ENCODE measurements at regions not wholly inside any gene's neighbourhood (a gene's known extent, or its start where the extent isn't known, plus 50 kb on each side); places are given as distances from the start of the nearest gene placed in this dataset.

DNA sequence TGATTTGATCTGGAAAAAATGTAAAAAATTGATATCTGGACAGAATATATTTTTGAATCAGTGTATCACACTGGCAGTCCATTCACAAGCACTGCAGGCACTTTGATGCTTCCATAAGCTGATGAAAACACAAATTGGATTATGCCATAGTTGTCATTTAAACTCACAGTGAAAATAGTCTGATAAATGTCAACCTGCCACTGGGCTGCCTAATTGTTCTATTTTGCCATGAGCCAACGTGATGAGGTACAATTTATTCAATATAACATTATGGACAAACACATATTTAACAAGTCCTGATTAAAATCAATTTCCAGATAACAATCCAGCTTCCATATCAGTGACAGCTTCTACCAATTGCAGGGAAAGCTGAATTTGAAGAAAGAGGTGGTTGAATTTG is 1244.9 kb downstream of the EFNB2 start:
- H3K4me3 ChIP-seq (ENCODE audit: low read depth, low read length): no peak overlapping the region
- DNase-seq (ENCODE audit: low read depth): no peak
- TF ChIP-seq, protein P1, sequence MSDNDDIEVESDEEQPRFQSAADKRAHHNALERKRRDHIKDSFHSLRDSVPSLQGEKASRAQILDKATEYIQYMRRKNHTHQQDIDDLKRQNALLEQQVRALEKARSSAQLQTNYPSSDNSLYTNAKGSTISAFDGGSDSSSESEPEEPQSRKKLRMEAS (IDR thresholded peaks at IDR 0.05; ENCODE audit: low read depth, low read length): no peak
- no peak for TF ChIP-seq POLR2A (IDR thresholded peaks at IDR 0.05; ENCODE audit: extremely low read depth, insufficient read length)
- TF ChIP-seq MYC (IDR thresholded peaks at IDR 0.05; ENCODE audit: low read depth, low read length): no peak
- TF ChIP-seq, protein P2, sequence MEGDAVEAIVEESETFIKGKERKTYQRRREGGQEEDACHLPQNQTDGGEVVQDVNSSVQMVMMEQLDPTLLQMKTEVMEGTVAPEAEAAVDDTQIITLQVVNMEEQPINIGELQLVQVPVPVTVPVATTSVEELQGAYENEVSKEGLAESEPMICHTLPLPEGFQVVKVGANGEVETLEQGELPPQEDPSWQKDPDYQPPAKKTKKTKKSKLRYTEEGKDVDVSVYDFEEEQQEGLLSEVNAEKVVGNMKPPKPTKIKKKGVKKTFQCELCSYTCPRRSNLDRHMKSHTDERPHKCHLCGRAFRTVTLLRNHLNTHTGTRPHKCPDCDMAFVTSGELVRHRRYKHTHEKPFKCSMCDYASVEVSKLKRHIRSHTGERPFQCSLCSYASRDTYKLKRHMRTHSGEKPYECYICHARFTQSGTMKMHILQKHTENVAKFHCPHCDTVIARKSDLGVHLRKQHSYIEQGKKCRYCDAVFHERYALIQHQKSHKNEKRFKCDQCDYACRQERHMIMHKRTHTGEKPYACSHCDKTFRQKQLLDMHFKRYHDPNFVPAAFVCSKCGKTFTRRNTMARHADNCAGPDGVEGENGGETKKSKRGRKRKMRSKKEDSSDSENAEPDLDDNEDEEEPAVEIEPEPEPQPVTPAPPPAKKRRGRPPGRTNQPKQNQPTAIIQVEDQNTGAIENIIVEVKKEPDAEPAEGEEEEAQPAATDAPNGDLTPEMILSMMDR (IDR thresholded peaks at IDR 0.05; ENCODE audit: low read depth, low read length): no peak

DNA sequence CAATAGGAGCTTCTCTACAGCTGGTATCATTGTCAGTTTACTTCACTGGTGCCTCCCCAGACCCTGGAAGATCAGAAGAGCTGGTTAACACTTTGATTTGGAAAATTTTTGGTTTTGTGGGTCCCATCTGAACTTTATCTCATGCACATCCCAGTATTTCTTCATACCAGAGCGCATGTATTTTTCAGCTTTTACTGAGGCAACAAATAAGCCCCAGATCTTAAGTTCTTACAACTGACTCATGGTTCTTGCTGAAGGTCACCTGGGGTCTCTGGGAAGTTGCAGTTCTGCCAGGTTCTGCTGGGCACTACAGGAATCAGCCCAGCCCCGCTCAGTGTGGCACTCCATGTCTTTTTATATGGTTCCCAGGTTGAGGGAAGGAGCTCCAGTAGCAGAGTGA is 1249.9 kb downstream of the EFNB2 start:
- no peak for DNase-seq (ENCODE audit: low read depth)
- TF ChIP-seq MYC (IDR thresholded peaks at IDR 0.05; ENCODE audit: low read depth, low read length) (no peak), POLR2A (IDR thresholded peaks at IDR 0.05; ENCODE audit: extremely low read depth, insufficient read length) (no peak)
- TF ChIP-seq, protein P2 (IDR thresholded peaks at IDR 0.05; ENCODE audit: low read depth, low read length): no peak
- TF ChIP-seq, protein P1 (IDR thresholded peaks at IDR 0.05; ENCODE audit: low read depth, low read length): no peak
- H3K4me3 ChIP-seq (ENCODE audit: low read depth, low read length): no peak overlapping the region

DNA sequence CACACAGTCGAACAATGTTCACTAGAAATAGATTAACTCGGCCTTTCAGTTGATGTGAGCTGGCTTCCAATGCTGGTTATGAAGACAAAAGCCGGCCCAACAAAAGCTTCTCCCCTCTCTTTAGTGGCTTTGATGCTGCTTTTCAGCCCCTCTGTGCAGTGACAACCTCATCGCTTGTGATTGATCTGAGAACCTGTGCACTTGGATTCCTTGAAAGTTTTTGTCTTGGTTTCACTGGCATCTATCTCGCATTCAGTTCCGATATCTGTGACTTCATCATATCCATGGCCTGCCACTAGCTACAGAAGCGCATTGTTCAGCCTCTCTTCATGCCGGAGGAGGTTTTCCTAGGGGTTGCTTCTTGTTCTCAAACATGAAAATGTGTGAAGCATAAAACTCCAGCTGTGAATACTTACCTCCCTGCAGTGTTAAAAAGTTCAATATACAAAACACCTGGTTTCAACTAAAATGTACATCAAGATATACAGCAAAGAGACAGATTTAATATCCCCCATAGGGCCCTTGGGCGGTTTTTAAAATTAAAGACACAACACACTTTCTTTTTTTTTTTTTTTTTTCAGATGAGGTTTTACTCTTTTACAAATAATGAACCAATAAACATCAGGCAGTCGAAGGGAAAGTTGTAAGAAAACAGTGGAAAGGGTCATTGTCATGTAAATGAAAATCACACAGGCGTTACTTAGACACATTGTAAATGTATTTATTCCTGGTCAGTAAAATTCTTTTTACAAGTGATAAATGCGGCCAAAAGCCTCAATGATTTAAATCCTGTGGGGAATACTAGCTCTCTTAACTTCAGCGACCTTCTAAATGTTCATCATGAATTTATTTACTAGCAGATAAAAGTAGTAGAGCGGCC is 1252.8 kb downstream of the EFNB2 start:
- H3K4me3 ChIP-seq (ENCODE audit: low read depth, low read length): no peak overlapping the region
- no peak for TF ChIP-seq POLR2A (IDR thresholded peaks at IDR 0.05; ENCODE audit: extremely low read depth, insufficient read length)
- TF ChIP-seq, protein P1 (IDR thresholded peaks at IDR 0.05; ENCODE audit: low read depth, low read length): no peak
- TF ChIP-seq MYC (IDR thresholded peaks at IDR 0.05; ENCODE audit: low read depth, low read length): no peak
- TF ChIP-seq, protein P2 (IDR thresholded peaks at IDR 0.05; ENCODE audit: low read depth, low read length): no peak
- no peak for DNase-seq (ENCODE audit: low read depth)

DNA sequence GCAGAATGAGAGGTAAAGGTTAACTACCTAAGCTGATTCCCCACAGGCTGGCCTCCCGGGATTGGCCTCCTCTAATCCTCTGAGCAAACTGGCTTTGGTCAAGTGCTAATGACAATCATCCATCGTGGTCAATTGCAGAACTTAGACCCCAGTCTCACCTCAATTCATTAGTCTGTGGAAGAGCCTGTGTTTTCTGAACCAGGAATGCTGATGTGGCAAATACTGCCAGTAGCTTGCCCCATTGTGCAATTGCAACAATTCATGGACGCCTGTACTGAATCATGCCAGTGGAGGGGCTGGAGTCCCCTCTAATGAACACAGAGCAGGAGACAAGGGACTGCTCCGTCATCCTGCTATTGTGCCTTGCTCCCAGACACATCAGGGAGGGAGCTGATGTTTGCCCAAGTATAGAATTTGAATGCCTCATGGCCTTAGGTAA is 1256.5 kb downstream of the EFNB2 start:
- no peak for TF ChIP-seq MYC (IDR thresholded peaks at IDR 0.05; ENCODE audit: low read depth, low read length)
- no peak for TF ChIP-seq POLR2A (IDR thresholded peaks at IDR 0.05; ENCODE audit: extremely low read depth, insufficient read length)
- H3K4me3 ChIP-seq (ENCODE audit: low read depth, low read length): no peak overlapping the region
- DNase-seq (ENCODE audit: low read depth): no peak

DNA sequence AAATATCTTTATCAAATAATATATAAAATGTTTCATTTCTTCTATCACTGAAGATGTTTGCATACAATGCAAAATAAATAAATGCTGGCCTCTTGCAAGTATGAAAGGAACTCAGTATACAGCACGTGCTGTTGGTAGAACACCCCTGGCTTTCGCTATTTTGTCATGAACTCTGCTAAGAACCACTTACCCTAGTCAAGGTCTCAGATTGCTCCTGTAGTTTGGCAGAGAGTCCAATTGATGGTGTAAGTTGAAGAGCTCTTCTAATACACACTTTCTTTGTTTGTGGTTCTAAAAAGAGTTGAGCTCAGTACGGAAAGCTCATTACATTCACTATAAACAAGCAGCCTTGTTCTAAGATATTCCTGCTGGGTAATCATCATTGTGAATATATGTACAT is 1258.9 kb downstream of the EFNB2 start:
- TF ChIP-seq, protein P1 (IDR thresholded peaks at IDR 0.05; ENCODE audit: low read depth, low read length): no peak
- TF ChIP-seq, protein P2 (IDR thresholded peaks at IDR 0.05; ENCODE audit: low read depth, low read length): no peak
- TF ChIP-seq POLR2A (IDR thresholded peaks at IDR 0.05; ENCODE audit: extremely low read depth, insufficient read length) (no peak), MYC (IDR thresholded peaks at IDR 0.05; ENCODE audit: low read depth, low read length) (no peak)
- no peak overlapping the region for H3K4me3 ChIP-seq (ENCODE audit: low read depth, low read length)
- DNase-seq (ENCODE audit: low read depth): no peak

DNA sequence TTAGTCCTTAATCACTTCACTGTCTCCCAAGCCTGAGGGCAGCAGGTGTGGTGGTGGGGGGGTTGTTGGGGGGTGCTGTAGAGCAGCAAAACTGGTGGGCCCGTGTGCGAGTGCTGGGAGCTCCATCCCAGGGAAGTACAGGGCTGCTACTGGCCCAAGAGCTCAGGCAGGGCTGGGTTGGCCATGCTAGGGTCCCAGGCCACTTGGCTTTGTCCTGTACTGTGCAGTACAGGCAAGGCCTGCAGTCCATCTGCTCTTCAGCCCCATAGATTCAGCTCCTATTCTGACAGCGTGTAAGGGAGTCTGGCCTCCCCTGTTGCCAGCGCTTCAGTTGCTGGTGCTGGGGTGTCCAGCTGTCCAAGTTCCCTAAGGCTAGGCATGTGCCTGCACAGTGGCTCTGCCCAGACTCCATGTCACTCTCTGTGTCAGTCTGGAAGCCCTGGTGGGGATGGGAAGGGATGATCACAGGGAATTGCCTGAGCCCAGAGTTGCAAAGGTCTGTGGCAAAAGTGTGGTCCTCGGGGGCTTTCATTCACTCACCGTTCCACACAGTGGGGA is 1261.7 kb downstream of the EFNB2 start:
- H3K4me3 ChIP-seq (ENCODE audit: low read depth, low read length): no peak overlapping the region
- DNase-seq (ENCODE audit: low read depth): no peak
- TF ChIP-seq POLR2A (IDR thresholded peaks at IDR 0.05; ENCODE audit: extremely low read depth, insufficient read length) (no peak), MYC (IDR thresholded peaks at IDR 0.05; ENCODE audit: low read depth, low read length) (no peak)
- TF ChIP-seq, protein P1 (IDR thresholded peaks at IDR 0.05; ENCODE audit: low read depth, low read length): no peak
- TF ChIP-seq, protein P2 (IDR thresholded peaks at IDR 0.05; ENCODE audit: low read depth, low read length): no peak

All from NB4 (cell line).